GM12878 (cell line): ENCODE measurements at regions not wholly inside any gene's neighbourhood (a gene's known extent, or its start where the extent isn't known, plus 50 kb on each side); places are given as distances from the start of the nearest gene placed in this dataset.

Experiments used
- ATAC-seq: fragments of 200-7000 bp; cut with Tn5 transposase; 3 replicates; pipeline ENCODE4 v1.9.1; 2020; ENCODE audit warnings: mild to moderate bottlenecking, moderate library complexity
- BruUV-seq: library from RNA; stranded (reverse); fragments of 400-500 nt; replicated peaks from 2 replicates; lab custom pipeline; 2021; lab: Mats Ljungman, UMichigan
- CTCF ChIA-PET: fragments of 300-600 bp; sonication (Branson Sonifier 250); formaldehyde crosslinking; extraction: SDS; loops from one replicate; lab custom pipeline; 2021; ENCODE audit warnings: inconsistent platforms; lab: Yijun Ruan, JAX
- POLR2A ChIA-PET: fragments of 350-600 bp; formaldehyde crosslinking; extraction: SDS; loops from one replicate; lab custom pipeline; 2021; ENCODE audit warnings: inconsistent platforms; lab: Charles Lee
- RAD21 ChIA-PET: fragments of 300-600 bp; sonication (Branson Sonifier 250); formaldehyde crosslinking; loops from one replicate; lab custom pipeline; 2023; ENCODE audit warnings: antibody characterized with exemption; ENCODE audit not compliant: unreplicated experiment; lab: Charles Lee
- SMC1A ChIA-PET: fragments of 300-600 bp; sonication (Branson Sonifier 250); formaldehyde crosslinking; loops from one replicate; lab custom pipeline; 2023; ENCODE audit not compliant: unreplicated experiment, uncharacterized antibody; lab: Charles Lee
- DNase-seq: peaks from one replicate; pipeline ENCODE4 v3.0.0-alpha.2; 2011; ENCODE audit warnings: low read depth, low spot score
- FAIRE-seq: peaks from 3 replicates; lab custom pipeline; 2011; peaks lifted over from hg19 to GRCh38; lab: Jason Lieb, UNC
- H2AFZ ChIP-seq: 2 replicates; pipeline ENCODE4 v1.6.0; 2011; ENCODE audit warnings: low read depth, low read length, control low read depth; ENCODE audit not compliant: control insufficient read depth
- H3K27ac ChIP-seq: 2 replicates; pipeline ENCODE4 v1.5.1; 2011; ENCODE audit warnings: control low read depth; ENCODE audit not compliant: control insufficient read depth, insufficient read depth
- H3K27me3 ChIP-seq, 2 experiments: replicated peaks in 1 of 2; 2 replicates each; pipeline versions ENCODE4 v1.6.0 to v1.6.1; 2011; ENCODE audit warnings: low read length in 1 of 2; ENCODE audit not compliant: control insufficient read depth in 2 of 2, insufficient read depth in 2 of 2
- H3K36me3 ChIP-seq, 2 experiments: 2 replicates each; pipeline ENCODE4 v1.5.1; 2011; ENCODE audit warnings: low read length in 1 of 2; ENCODE audit not compliant: control insufficient read depth in 2 of 2, insufficient read depth in 2 of 2
- H3K4me1 ChIP-seq: 2 replicates; pipeline ENCODE4 v1.6.1; 2011; ENCODE audit warnings: mild to moderate bottlenecking, low read length, moderate library complexity, mixed read lengths; ENCODE audit not compliant: control insufficient read depth, insufficient read depth
- H3K4me2 ChIP-seq: 2 replicates; pipeline ENCODE4 v1.6.0; 2011; ENCODE audit warnings: control low read depth; ENCODE audit not compliant: control insufficient read depth, insufficient read depth
- H3K4me3 ChIP-seq: fragments of 200-600 bp; sonication (generic); 2 replicates; pipeline ENCODE4 v1.5.1; 2016
- H3K79me2 ChIP-seq: 2 replicates; pipeline ENCODE4 v1.6.0; 2011; ENCODE audit warnings: low read length; ENCODE audit not compliant: control insufficient read depth, insufficient read depth
- H3K9ac ChIP-seq: 2 replicates; pipeline ENCODE4 v1.8.0; 2011; ENCODE audit warnings: low read length, control low read depth, mixed read lengths; ENCODE audit not compliant: control insufficient read depth, insufficient read depth
- H3K9me3 ChIP-seq: replicated peaks from 3 replicates; pipeline ENCODE4 v1.5.1; 2011; ENCODE audit warnings: mild to moderate bottlenecking, low read length; ENCODE audit not compliant: control insufficient read depth, insufficient read depth
- H4K20me1 ChIP-seq: 2 replicates; pipeline ENCODE4 v1.6.0; 2011; ENCODE audit not compliant: control insufficient read depth, insufficient read depth
- ELK1 ChIP-seq: IDR thresholded peaks from 2 replicates; pipeline ENCODE4 v1.6.1; 2012; ENCODE audit warnings: low read depth, low read length, improper control_type of control experiment
- HCFC1 ChIP-seq: fragments of 150-350 bp; IDR thresholded peaks from 2 replicates; pipeline ENCODE4 v1.6.1; 2014; ENCODE audit warnings: low read length
- MYB ChIP-seq: fragments of 150-350 bp; IDR thresholded peaks from 2 replicates; pipeline ENCODE4 v1.6.1; 2014; ENCODE audit warnings: mild to moderate bottlenecking, low read depth, low read length, borderline replicate concordance
- NFYB ChIP-seq: IDR thresholded peaks from 2 replicates; pipeline ENCODE4 v1.6.1; 2011; ENCODE audit warnings: low read depth, mild to moderate bottlenecking, low read length, improper control_type of control experiment, moderate library complexity; ENCODE audit not compliant: insufficient read depth
- POU2F2 ChIP-seq: IDR thresholded peaks from 3 replicates; pipeline ENCODE4 v1.6.1; 2011; ENCODE audit warnings: low read depth, mild to moderate bottlenecking, low read length, borderline replicate concordance
- RAD21 ChIP-seq: IDR thresholded peaks from 2 replicates; pipeline ENCODE4 v1.6.1; 2011; ENCODE audit warnings: mild to moderate bottlenecking, low read depth, low read length, moderate library complexity; ENCODE audit not compliant: insufficient read depth
- SUZ12 ChIP-seq: fragments of 200-600 bp; sonication (generic); IDR thresholded peaks from one replicate; pipeline ENCODE4 v1.6.1; 2018; ENCODE audit warnings: antibody characterized with exemption, mild to moderate bottlenecking; ENCODE audit not compliant: unreplicated experiment
- YY1 ChIP-seq: IDR thresholded peaks from 2 replicates; pipeline ENCODE4 v1.6.1; 2011; ENCODE audit warnings: low read depth, mild to moderate bottlenecking, low read length
- ZNF207 ChIP-seq: fragments of 450-650 bp; IDR thresholded peaks from 2 replicates; pipeline ENCODE4 v1.6.1; 2014; ENCODE audit warnings: antibody characterized with exemption, mild to moderate bottlenecking, borderline replicate concordance
- ZNF384 ChIP-seq: IDR thresholded peaks from 2 replicates; pipeline ENCODE4 v1.6.1; 2012; ENCODE audit warnings: low read depth, mild to moderate bottlenecking, low read length, improper control_type of control experiment, borderline replicate concordance
- in situ Hi-C: fragments of 300-500 bp; cut with MboI; formaldehyde crosslinking; loops from 9 replicates; pipeline ENCODE4 v1.14.3; 2018; ENCODE audit warnings: mixed read lengths
- intact Hi-C: fragments of 100-400 bp; cut with micrococcal nuclease; formaldehyde crosslinking; loops from one replicate; pipeline ENCODE4 v1.14.2; 2022; ENCODE audit not compliant: unreplicated experiment
- TF ChIP-seq, protein P1 (sequence below): fragments of 450-650 bp; IDR thresholded peaks from 2 replicates; pipeline ENCODE4 v1.6.1; 2017; ENCODE audit warnings: borderline replicate concordance
- TF ChIP-seq, protein P2 (sequence below): fragments of 450-650 bp; IDR thresholded peaks from 2 replicates; pipeline ENCODE4 v1.6.1; 2014; ENCODE audit warnings: mild to moderate bottlenecking

- no peaks in the 10 kb centered on the region for H3K79me2 ChIP-seq
- no peak overlapping the region for H3K4me3 ChIP-seq
Observed at GRCh38 chr10:20380401-20380800, 516.7 kb downstream of the NEBL start.

DNA sequence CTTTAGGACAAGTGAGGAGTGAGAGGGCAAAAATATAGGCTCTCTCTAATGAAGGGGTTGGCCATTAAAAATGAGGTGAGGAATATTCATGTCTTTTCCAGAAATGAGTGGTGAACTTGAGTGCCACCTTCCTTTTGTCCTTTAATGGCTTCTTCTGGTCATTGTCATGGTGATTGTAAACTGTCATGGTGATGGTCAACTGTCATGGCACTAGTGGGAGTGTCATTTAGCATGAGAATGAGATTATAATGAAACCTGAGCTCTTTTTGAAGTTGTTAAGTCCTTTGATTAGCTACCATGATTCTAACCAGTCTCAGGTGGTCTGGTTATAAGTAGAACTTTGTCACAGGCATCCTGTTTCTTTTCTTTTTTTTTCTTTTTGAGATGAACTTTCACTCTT lies 524.4 kb downstream of the NEBL start:
- CTCF ChIA-PET, result interaction anchor here (1.1 kb wide), 1 partner anchor 473 kb away, joined by 3 read pairs; no protein-coding TSS in a partner anchor
- in situ Hi-C loops (no loop called here), intact Hi-C loops (no loop called here)
- H3K9ac ChIP-seq, result no peak overlapping the region
- POLR2A ChIA-PET, result no interaction called here
- no peak for ATAC-seq
- H4K20me1 ChIP-seq, result no peaks in the 10 kb centered on the region
- RAD21 ChIA-PET, result no interaction called here
- BruUV-seq, result no TSS peak
- SMC1A ChIA-PET, result no interaction called here
- no peaks in the 10 kb centered on the region for H3K79me2 ChIP-seq
- no peak for DNase-seq
- no peaks in the 10 kb centered on the region for H3K27me3 ChIP-seq
- H3K4me2 ChIP-seq, result no peak overlapping the region
- H3K36me3 ChIP-seq, result no peaks in the 10 kb centered on the region
- H3K4me1 ChIP-seq, result no peaks in the 10 kb centered on the region
- H3K4me3 ChIP-seq, result no peak overlapping the region
- no peak overlapping the region for H2AFZ ChIP-seq
- no peak for FAIRE-seq
- H3K27ac ChIP-seq, result no peak overlapping the region
- no peaks in the 10 kb centered on the region; the same call in 2 of the 3 replicates for H3K9me3 ChIP-seq
- TF ChIP-seq NFYB (no peak), ZNF207 (no peak), MYB (no peak), RAD21 (no peak)
- TF ChIP-seq, protein P1, sequence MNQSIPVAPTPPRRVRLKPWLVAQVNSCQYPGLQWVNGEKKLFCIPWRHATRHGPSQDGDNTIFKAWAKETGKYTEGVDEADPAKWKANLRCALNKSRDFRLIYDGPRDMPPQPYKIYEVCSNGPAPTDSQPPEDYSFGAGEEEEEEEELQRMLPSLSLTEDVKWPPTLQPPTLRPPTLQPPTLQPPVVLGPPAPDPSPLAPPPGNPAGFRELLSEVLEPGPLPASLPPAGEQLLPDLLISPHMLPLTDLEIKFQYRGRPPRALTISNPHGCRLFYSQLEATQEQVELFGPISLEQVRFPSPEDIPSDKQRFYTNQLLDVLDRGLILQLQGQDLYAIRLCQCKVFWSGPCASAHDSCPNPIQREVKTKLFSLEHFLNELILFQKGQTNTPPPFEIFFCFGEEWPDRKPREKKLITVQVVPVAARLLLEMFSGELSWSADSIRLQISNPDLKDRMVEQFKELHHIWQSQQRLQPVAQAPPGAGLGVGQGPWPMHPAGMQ, result no peak

More at GRCh38 chr10:20380401-20380800, 516.7 kb downstream of the NEBL start:
- Histone ChIP-seq H3K27me3 (no peaks in the 10 kb centered on the region), H3K27ac (no peak overlapping the region), H3K9me3 (no peaks in the 10 kb centered on the region; the same call in 2 of the 3 replicates), H4K20me1 (no peaks in the 10 kb centered on the region), H3K9ac (no peak overlapping the region), H3K4me1 (no peaks in the 10 kb centered on the region), H3K36me3 (no peaks in the 10 kb centered on the region), H3K4me2 (no peak overlapping the region), H2AFZ (no peak overlapping the region)
- TF ChIP-seq YY1 (no peak), HCFC1 (no peak), ELK1 (no peak), ZNF384 (no peak), SUZ12 (no peak), POU2F2 (no peak)
- TF ChIP-seq, protein P2, sequence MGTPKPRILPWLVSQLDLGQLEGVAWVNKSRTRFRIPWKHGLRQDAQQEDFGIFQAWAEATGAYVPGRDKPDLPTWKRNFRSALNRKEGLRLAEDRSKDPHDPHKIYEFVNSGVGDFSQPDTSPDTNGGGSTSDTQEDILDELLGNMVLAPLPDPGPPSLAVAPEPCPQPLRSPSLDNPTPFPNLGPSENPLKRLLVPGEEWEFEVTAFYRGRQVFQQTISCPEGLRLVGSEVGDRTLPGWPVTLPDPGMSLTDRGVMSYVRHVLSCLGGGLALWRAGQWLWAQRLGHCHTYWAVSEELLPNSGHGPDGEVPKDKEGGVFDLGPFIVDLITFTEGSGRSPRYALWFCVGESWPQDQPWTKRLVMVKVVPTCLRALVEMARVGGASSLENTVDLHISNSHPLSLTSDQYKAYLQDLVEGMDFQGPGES, result no peak
- intact Hi-C loops, result no loop called here
- no peak for FAIRE-seq
- BruUV-seq, result no TSS peak
- in situ Hi-C loops, result no loop called here
- RAD21 ChIA-PET, result no interaction called here
- POLR2A ChIA-PET, result no interaction called here
- CTCF ChIA-PET, result no interaction called here
- SMC1A ChIA-PET, result no interaction called here
- no peak for DNase-seq
- ATAC-seq, result no peak
